H9 (cell line): ENCODE measurements at regions not wholly inside any gene's neighbourhood (a gene's known extent, or its start where the extent isn't known, plus 50 kb on each side); places are given as distances from the start of the nearest gene placed in this dataset.
"Not testable (repeated sequence)": the region's sequence is repeated elsewhere in the genome, so short reads cannot be mapped to it uniquely, and the experiment has no call there.

ENCODE experiments used
- DNase-seq: peaks from one replicate; pipeline ENCODE4 v3.0.0-alpha.2; 2017
- H2AFZ ChIP-seq: one replicate; pipeline ENCODE4 v1.6.1; 2013; ENCODE audit warnings: mild to moderate bottlenecking, low read length, control low read depth, moderate library complexity
- H2AK5ac ChIP-seq: 2 replicates; pipeline ENCODE4 v1.6.1; 2013; ENCODE audit warnings: low read length, control low read depth, mixed read lengths; ENCODE audit not compliant: insufficient read length
- H2BK120ac ChIP-seq: one replicate; pipeline ENCODE4 v1.6.1; 2013; ENCODE audit warnings: low read depth, mild to moderate bottlenecking, low read length, control low read depth, inconsistent platforms; ENCODE audit not compliant: poor library complexity, severe bottlenecking
- H2BK12ac ChIP-seq: 2 replicates; pipeline ENCODE4 v1.6.1; 2013; ENCODE audit warnings: low read length, control low read depth, mixed read lengths, low read depth; ENCODE audit not compliant: insufficient read length
- H2BK15ac ChIP-seq: 2 replicates; pipeline ENCODE4 v1.6.1; 2013; ENCODE audit warnings: low read depth, low read length, control low read depth
- H2BK20ac ChIP-seq: one replicate; pipeline ENCODE4 v1.6.1; 2013; ENCODE audit warnings: low read depth, mild to moderate bottlenecking, low read length, control low read depth, inconsistent platforms; ENCODE audit not compliant: poor library complexity, severe bottlenecking
- H2BK5ac ChIP-seq: 2 replicates; pipeline ENCODE4 v1.6.1; 2013; ENCODE audit warnings: low read length, control low read depth, mixed read lengths; ENCODE audit not compliant: insufficient read length
- H3K14ac ChIP-seq: 2 replicates; pipeline ENCODE4 v1.6.1; 2013; ENCODE audit warnings: low read length, control low read depth; ENCODE audit not compliant: insufficient read depth
- H3K18ac ChIP-seq: 2 replicates; pipeline ENCODE4 v1.6.1; 2013; ENCODE audit warnings: low read depth, mild to moderate bottlenecking, mixed read lengths, low read length, control low read depth; ENCODE audit not compliant: insufficient read length
- H3K23ac ChIP-seq: 2 replicates; pipeline ENCODE4 v1.6.1; 2013; ENCODE audit warnings: low read length, control low read depth, mixed read lengths, low read depth; ENCODE audit not compliant: insufficient read length
- H3K23me2 ChIP-seq: 2 replicates; pipeline ENCODE4 v1.6.1; 2013; ENCODE audit warnings: low read depth, mild to moderate bottlenecking, mixed read lengths, low read length, control low read depth; ENCODE audit not compliant: insufficient read length, poor library complexity, severe bottlenecking
- H3K27ac ChIP-seq: 2 replicates; pipeline ENCODE4 v1.5.1; 2013; ENCODE audit warnings: low read length, control low read depth, mixed read lengths, low read depth; ENCODE audit not compliant: insufficient read length
- H3K27me3 ChIP-seq: 2 replicates; pipeline ENCODE4 v1.6.1; 2013; ENCODE audit warnings: low read length, control low read depth, inconsistent platforms; ENCODE audit not compliant: insufficient read depth
- H3K4ac ChIP-seq: 2 replicates; pipeline ENCODE4 v1.6.1; 2013; ENCODE audit warnings: low read depth, mild to moderate bottlenecking, control low read depth, inconsistent platforms, low read length, moderate library complexity
- H3K4me1 ChIP-seq: 2 replicates; pipeline ENCODE4 v1.6.1; 2013; ENCODE audit warnings: low read length, control low read depth, inconsistent platforms; ENCODE audit not compliant: insufficient read depth
- H3K4me2 ChIP-seq: 2 replicates; pipeline ENCODE4 v1.6.1; 2013; ENCODE audit warnings: low read length, control low read depth, mixed read lengths; ENCODE audit not compliant: insufficient read length, insufficient read depth
- H3K56ac ChIP-seq: 2 replicates; pipeline ENCODE4 v1.6.1; 2013; ENCODE audit warnings: low read depth, mild to moderate bottlenecking, mixed read lengths, low read length, control low read depth; ENCODE audit not compliant: insufficient read length
- H3K79me1 ChIP-seq: 2 replicates; pipeline ENCODE4 v1.6.1; 2013; ENCODE audit warnings: low read depth, mild to moderate bottlenecking, moderate library complexity, low read length, control low read depth, inconsistent platforms; ENCODE audit not compliant: insufficient read depth, poor library complexity, severe bottlenecking
- H3K79me2 ChIP-seq: 2 replicates; pipeline ENCODE4 v1.6.1; 2013; ENCODE audit warnings: low read length, control low read depth, inconsistent platforms; ENCODE audit not compliant: insufficient read depth
- H3K9ac ChIP-seq: 2 replicates; pipeline ENCODE4 v1.6.1; 2013; ENCODE audit warnings: low read length, control low read depth, mixed read lengths; ENCODE audit not compliant: insufficient read length; ENCODE audit errors: extremely low read depth
- H3K9me3 ChIP-seq: one replicate; pipeline ENCODE4 v1.6.1; 2013; ENCODE audit warnings: low read depth, low read length, inconsistent platforms; ENCODE audit not compliant: control insufficient read depth
- H3T11ph ChIP-seq: one replicate; pipeline ENCODE4 v1.6.1; 2013; ENCODE audit warnings: mild to moderate bottlenecking, low read length, control low read depth, inconsistent platforms
- H4K20me1 ChIP-seq: one replicate; pipeline ENCODE4 v1.6.1; 2013; ENCODE audit not compliant: control insufficient read depth, insufficient read length, insufficient read depth
- H4K5ac ChIP-seq: 2 replicates; pipeline ENCODE4 v1.6.1; 2013; ENCODE audit warnings: low read depth, mild to moderate bottlenecking, mixed read lengths, low read length, control low read depth; ENCODE audit not compliant: insufficient read length
- H4K8ac ChIP-seq: replicated peaks from 2 replicates; pipeline ENCODE4 v1.6.1; 2013; ENCODE audit warnings: low read length, control low read depth, mixed read lengths, low read depth; ENCODE audit not compliant: insufficient read length
- H4K91ac ChIP-seq: 2 replicates; pipeline ENCODE4 v1.6.1; 2013; ENCODE audit warnings: low read depth, mild to moderate bottlenecking, moderate library complexity, mixed read lengths, low read length, control low read depth; ENCODE audit not compliant: insufficient read length
- H3K27ac Mint-ChIP-seq, 3 experiments: 2 replicates in 2 of 3; 3 replicates in 1 of 3; pipeline ENCODE4 v1.8.0; 2020 to 2021; ENCODE audit warnings: mixed read lengths in 3 of 3, mild to moderate bottlenecking in 1 of 3, moderate library complexity in 1 of 3
- H3K27me3 Mint-ChIP-seq: 2 replicates; pipeline ENCODE4 v1.8.0; 2021; ENCODE audit warnings: low read depth, mild to moderate bottlenecking, moderate library complexity, mixed read lengths
- H3K36me3 Mint-ChIP-seq, 3 experiments: 2 replicates in 2 of 3; 3 replicates in 1 of 3; pipeline ENCODE4 v1.8.0; 2020 to 2021; ENCODE audit warnings: low read depth in 3 of 3, mixed read lengths in 3 of 3; ENCODE audit not compliant: insufficient read depth in 1 of 3
- H3K4me1 Mint-ChIP-seq, 2 experiments: 2 replicates each; pipeline ENCODE4 v1.8.0; 2020; ENCODE audit warnings: mixed read lengths in 2 of 2
- H3K4me3 Mint-ChIP-seq, 2 experiments: 2 replicates in 1 of 2; 3 replicates in 1 of 2; pipeline ENCODE4 v1.8.0; 2020 to 2021; ENCODE audit warnings: mild to moderate bottlenecking in 2 of 2, mixed read lengths in 2 of 2, moderate library complexity in 1 of 2
- H3K9me3 Mint-ChIP-seq, 2 experiments: 2 replicates in 1 of 2; 3 replicates in 1 of 2; pipeline ENCODE4 v1.8.0; 2020; ENCODE audit warnings: mild to moderate bottlenecking in 2 of 2, mixed read lengths in 2 of 2, moderate library complexity in 1 of 2
- CTCF ChIP-seq: fragments of 200-600 bp; sonication (generic); conservative IDR thresholded peaks from 3 replicates; pipeline ENCODE4 v1.8.0; 2021; ENCODE audit warnings: antibody characterized with exemption, mild to moderate bottlenecking
- WGBS: extraction: QIAGEN DNeasy Blood & Tissue Kit; methylation state at CpG from one replicate; pipeline ENCODE4 v1.1.7; 2013; ENCODE audit warnings: missing lambda C conversion rate, low lambda C conversion rate, mixed read lengths; ENCODE audit not compliant: insufficient read length; ENCODE audit errors: extremely low coverage; 5-methylcytosine and 5-hydroxymethylcytosine counted together

DNA sequence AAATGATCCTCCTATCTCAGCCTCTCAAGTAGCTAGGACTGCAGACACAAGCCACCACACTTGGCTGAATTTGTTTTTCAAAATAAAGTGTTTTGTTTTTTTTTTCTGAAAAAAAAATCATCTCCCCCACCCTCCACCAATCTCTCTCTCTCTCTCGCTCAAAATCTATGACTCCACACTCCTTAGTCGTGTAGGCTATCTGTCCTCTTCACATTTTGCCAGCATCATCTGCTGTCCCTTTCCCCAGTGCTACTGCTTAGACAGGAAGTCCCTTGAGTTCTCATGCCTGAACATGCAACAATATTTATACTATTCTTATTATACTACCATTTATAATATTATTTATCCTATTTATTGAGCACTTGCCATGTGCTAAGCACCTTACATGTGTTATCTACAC is 80.7 kb upstream of the TMEM164 start:
- H3K23me2 ChIP-seq = no peaks in the 10 kb centered on the region
- H3K9me3 ChIP-seq = no peaks in the 10 kb centered on the region
- H2BK15ac ChIP-seq = no peak overlapping the region
- Mint-ChIP-seq H3K9me3 (no peaks in the 10 kb centered on the region), H3K4me1 (peaks cover 1% of the 10 kb centered on the region in 2 experiments; a peak in 2 of 4 replicates), H3K27me3 (no peaks in the 10 kb centered on the region; the same call in 1 of the 2 replicates), H3K27ac (no peak overlapping the region), H3K36me3 (no peaks in the 10 kb centered on the region), H3K4me3 (no peak overlapping the region)
- H2BK120ac ChIP-seq = no peak overlapping the region
- H3T11ph ChIP-seq = no peak overlapping the region
- no peak overlapping the region for H3K4ac ChIP-seq
- H3K27me3 ChIP-seq = no peaks in the 10 kb centered on the region
- no peak overlapping the region for H3K23ac ChIP-seq
- H2BK12ac ChIP-seq = no peak overlapping the region
- no peak for TF ChIP-seq CTCF
- no peak for DNase-seq
- H2BK5ac ChIP-seq = no peak overlapping the region
- no peak overlapping the region for H3K18ac ChIP-seq
- H3K14ac ChIP-seq = no peak overlapping the region
- H3K79me1 ChIP-seq = no peaks in the 10 kb centered on the region
- H2AFZ ChIP-seq = no peak overlapping the region
- H3K4me1 ChIP-seq = no peaks in the 10 kb centered on the region
- no peak overlapping the region for H3K27ac ChIP-seq
- H3K9ac ChIP-seq = no peak overlapping the region
- H3K79me2 ChIP-seq = no peaks in the 10 kb centered on the region
- H4K5ac ChIP-seq = no peak overlapping the region
- no CpG with 5 or more reads among the region's 2 CpGs for WGBS
- H3K4me2 ChIP-seq = no peak overlapping the region
- no peak overlapping the region for H4K91ac ChIP-seq
- H4K20me1 ChIP-seq = no peaks in the 10 kb centered on the region
- H2BK20ac ChIP-seq = no peak overlapping the region
- H3K56ac ChIP-seq = no peak overlapping the region
- H2AK5ac ChIP-seq = no peak overlapping the region
- H4K8ac ChIP-seq = no peak overlapping the region

- not testable (repeated sequence) for H4K8ac ChIP-seq, H2AK5ac ChIP-seq, H3K23me2 ChIP-seq, H3K4ac ChIP-seq, H4K5ac ChIP-seq, H3K14ac ChIP-seq, H2BK15ac ChIP-seq, H3K4me1 ChIP-seq, H3K9me3 Mint-ChIP-seq, H2BK12ac ChIP-seq, H3K4me2 ChIP-seq, H4K20me1 ChIP-seq, H3K36me3 Mint-ChIP-seq, H3K56ac ChIP-seq, H3K27ac Mint-ChIP-seq, H3K4me3 Mint-ChIP-seq, H3K27ac ChIP-seq, H3K23ac ChIP-seq, H3K27me3 Mint-ChIP-seq, H3K79me1 ChIP-seq, DNase-seq, H3T11ph ChIP-seq, H2BK5ac ChIP-seq, H3K9ac ChIP-seq, H3K79me2 ChIP-seq, H2BK120ac ChIP-seq, H4K91ac ChIP-seq, H3K9me3 ChIP-seq, H3K18ac ChIP-seq, H2AFZ ChIP-seq, H3K27me3 ChIP-seq, H2BK20ac ChIP-seq
- WGBS = no CpG with 5 or more reads among the region's 3 CpGs
- peaks cover 12 to 15% of the 10 kb centered on the region in 2 experiments for H3K4me1 Mint-ChIP-seq
These were observed 77.9 kb upstream of the TMEM164 start for GRCh38 chrX:109925003-109925402.
